SK-N-SH (cell line): ENCODE measurements at regions not wholly inside any gene's neighbourhood (a gene's known extent, or its start where the extent isn't known, plus 50 kb on each side); places are given as distances from the start of the nearest gene placed in this dataset.

ENCODE experiments used
- CTCF ChIA-PET: fragments of 300-600, 350-600 bp; formaldehyde crosslinking; extraction: SDS; loops from one replicate; lab custom pipeline; 2021; lab: Yijun Ruan, JAX
- POLR2A ChIA-PET: fragments of 350-600 bp; sonication (Branson Sonifier 250); formaldehyde crosslinking; extraction: SDS; loops from one replicate; lab custom pipeline; 2020; ENCODE audit warnings: antibody characterized with exemption, inconsistent platforms; lab: Yijun Ruan, JAX
- DNase-seq: peaks from one replicate; pipeline ENCODE4 v3.0.0; 2012
- H2AFZ ChIP-seq: fragments of 200-600 bp; sonication (generic); 2 replicates; pipeline ENCODE4 v1.8.1; 2016; ENCODE audit warnings: antibody characterized with exemption, mild to moderate bottlenecking, low read depth
- H3F3A ChIP-seq: fragments of 200-600 bp; sonication (generic); replicated peaks from 2 replicates; pipeline ENCODE3; 2016; ENCODE audit warnings: antibody characterized with exemption, mild to moderate bottlenecking; ENCODE audit not compliant: insufficient read depth
- H3K27ac ChIP-seq, 2 experiments: fragments of 200-500 bp in 1 of 2; fragments of 200-600 bp in 1 of 2; sonication (Bioruptor generic) in 1 of 2; sonication (generic), shearing (Covaris generic) in 1 of 2; 2 replicates each; pipeline versions ENCODE4 v1.5.1 to v1.6.1; 2014 to 2016; ENCODE audit warnings: low read depth in 2 of 2, inconsistent platforms in 1 of 2, low read length in 1 of 2, mild to moderate bottlenecking in 1 of 2, mixed read lengths in 1 of 2
- H3K27me3 ChIP-seq: fragments of 200-600 bp; sonication (generic), shearing (Covaris generic); 2 replicates; pipeline ENCODE4 v1.6.1; 2016; ENCODE audit warnings: mixed run types; ENCODE audit not compliant: insufficient read depth
- H3K36me3 ChIP-seq, 2 experiments: fragments of 200-500 bp in 1 of 2; fragments of 200-600 bp in 1 of 2; sonication (Bioruptor generic) in 1 of 2; sonication (generic) in 1 of 2; replicated peaks in 1 of 2; 2 replicates each; pipeline versions ENCODE3 to v1.5.1; 2014 to 2016; ENCODE audit warnings: low read length in 1 of 2, mild to moderate bottlenecking in 1 of 2; ENCODE audit not compliant: insufficient read depth in 2 of 2, control insufficient read depth in 1 of 2
- H3K4me1 ChIP-seq, 2 experiments: fragments of 200-500 bp in 1 of 2; fragments of 200-600 bp in 1 of 2; sonication (Bioruptor generic) in 1 of 2; sonication (generic), shearing (Covaris generic) in 1 of 2; 2 replicates each; pipeline versions ENCODE4 v1.5.1 to v1.6.1; 2014 to 2016; ENCODE audit warnings: low read depth in 1 of 2, low read length in 1 of 2, mixed run types in 1 of 2; ENCODE audit not compliant: insufficient read depth in 2 of 2, control insufficient read depth in 1 of 2
- H3K4me2 ChIP-seq: fragments of 200-600 bp; sonication (generic), shearing (Covaris generic); 2 replicates; pipeline ENCODE4 v1.6.1; 2017; ENCODE audit warnings: mixed run types
- H3K4me3 ChIP-seq, 2 experiments: fragments of 200-500 bp in 1 of 2; fragments of 200-600 bp in 1 of 2; sonication (Bioruptor generic) in 1 of 2; sonication (generic), shearing (Covaris generic) in 1 of 2; 2 replicates each; pipeline versions ENCODE4 v1.5.1 to v1.8.1; 2014 to 2016; ENCODE audit warnings: low read depth in 2 of 2, inconsistent platforms in 1 of 2, low read length in 1 of 2, mild to moderate bottlenecking in 1 of 2, mixed read lengths in 1 of 2, moderate library complexity in 1 of 2
- H3K79me2 ChIP-seq: fragments of 200-600 bp; sonication (generic); 2 replicates; pipeline ENCODE4 v1.8.1; 2017; ENCODE audit warnings: mild to moderate bottlenecking; ENCODE audit not compliant: insufficient read depth
- H3K9ac ChIP-seq: fragments of 200-600 bp; sonication (generic); 2 replicates; pipeline ENCODE4 v1.6.1; 2017; ENCODE audit warnings: mixed run types
- H3K9me2 ChIP-seq: fragments of 200-600 bp; sonication (generic); 2 replicates; pipeline ENCODE4 v1.6.1; 2017; ENCODE audit warnings: mixed run types
- H3K9me3 ChIP-seq: fragments of 200-600 bp; sonication (generic); 2 replicates; pipeline ENCODE4 v1.6.1; 2017; ENCODE audit warnings: mixed run types, mild to moderate bottlenecking, moderate library complexity
- H4K20me1 ChIP-seq: fragments of 200-600 bp; sonication (generic); 2 replicates; pipeline ENCODE4 v1.6.1; 2017; ENCODE audit warnings: mild to moderate bottlenecking, mixed run types; ENCODE audit not compliant: insufficient read depth
- CHD2 ChIP-seq: fragments of 150-350 bp; IDR thresholded peaks from 2 replicates; pipeline ENCODE4 v1.6.1; 2018; ENCODE audit warnings: low read length; ENCODE audit not compliant: partially characterized antibody
- EZH2phosphoT487 ChIP-seq: fragments of 200-600 bp; sonication (generic); IDR thresholded peaks from 2 replicates; pipeline ENCODE4 v1.6.1; 2017; ENCODE audit warnings: low read depth, mixed run types, mild to moderate bottlenecking, antibody characterized with exemption, moderate library complexity, borderline replicate concordance
- GATA2 ChIP-seq: sonication (generic); formaldehyde crosslinking; IDR thresholded peaks from 2 replicates; pipeline ENCODE4 v1.5.0; 2020; ENCODE audit warnings: mild to moderate bottlenecking, missing genetic modification reagents
- MXI1 ChIP-seq: IDR thresholded peaks from 2 replicates; pipeline ENCODE4 v1.6.1; 2012; ENCODE audit warnings: mild to moderate bottlenecking, low read depth, low read length, improper control_type of control experiment
- NFIC ChIP-seq: IDR thresholded peaks from 2 replicates; pipeline ENCODE4 v1.4.0; 2012; ENCODE audit warnings: borderline replicate concordance
- NRF1 ChIP-seq: IDR thresholded peaks from 2 replicates; pipeline ENCODE4 v1.6.1; 2012; ENCODE audit warnings: low read depth, mild to moderate bottlenecking, low read length
- POLR2AphosphoS5 ChIP-seq: IDR thresholded peaks from 2 replicates; pipeline ENCODE4 v1.6.1; 2012; ENCODE audit warnings: low read depth, low read length
- RFX5 ChIP-seq: IDR thresholded peaks from 2 replicates; pipeline ENCODE4 v1.6.1; 2012; ENCODE audit warnings: mild to moderate bottlenecking, improper control_type of control experiment, low read length
- RXRA ChIP-seq: IDR thresholded peaks from 2 replicates; pipeline ENCODE4 v1.4.0; 2012; ENCODE audit warnings: low read depth, mild to moderate bottlenecking, borderline replicate concordance
- SMC3 ChIP-seq: IDR thresholded peaks from 2 replicates; pipeline ENCODE4 v1.6.1; 2012; ENCODE audit warnings: low read depth, low read length, improper control_type of control experiment
- TAF1 ChIP-seq: IDR thresholded peaks from 2 replicates; pipeline ENCODE4 v1.6.1; 2012; ENCODE audit warnings: low read depth, mild to moderate bottlenecking, low read length, moderate library complexity, borderline replicate concordance
- WGBS: methylation state at CpG from one replicate; pipeline ENCODE4 v1.1.6; 2017; ENCODE audit warnings: low lambda C conversion rate; 5-methylcytosine and 5-hydroxymethylcytosine counted together
- TF ChIP-seq, protein P1 (sequence below): IDR thresholded peaks from 2 replicates; pipeline ENCODE4 v1.6.1; 2012; ENCODE audit warnings: mild to moderate bottlenecking, low read depth, low read length, moderate library complexity
- TF ChIP-seq, protein P2 (sequence below): fragments of 150-350 bp; IDR thresholded peaks from 2 replicates; pipeline ENCODE4 v1.6.1; 2016; ENCODE audit warnings: mild to moderate bottlenecking, low read depth, low read length
- TF ChIP-seq, protein P3 (sequence below): IDR thresholded peaks from 2 replicates; pipeline ENCODE4 v1.4.0; 2012; ENCODE audit warnings: low read depth, borderline replicate concordance
- TF ChIP-seq, protein P4 (sequence below): IDR thresholded peaks from 2 replicates; pipeline ENCODE4 v1.4.0; 2012; ENCODE audit warnings: low read depth

DNA sequence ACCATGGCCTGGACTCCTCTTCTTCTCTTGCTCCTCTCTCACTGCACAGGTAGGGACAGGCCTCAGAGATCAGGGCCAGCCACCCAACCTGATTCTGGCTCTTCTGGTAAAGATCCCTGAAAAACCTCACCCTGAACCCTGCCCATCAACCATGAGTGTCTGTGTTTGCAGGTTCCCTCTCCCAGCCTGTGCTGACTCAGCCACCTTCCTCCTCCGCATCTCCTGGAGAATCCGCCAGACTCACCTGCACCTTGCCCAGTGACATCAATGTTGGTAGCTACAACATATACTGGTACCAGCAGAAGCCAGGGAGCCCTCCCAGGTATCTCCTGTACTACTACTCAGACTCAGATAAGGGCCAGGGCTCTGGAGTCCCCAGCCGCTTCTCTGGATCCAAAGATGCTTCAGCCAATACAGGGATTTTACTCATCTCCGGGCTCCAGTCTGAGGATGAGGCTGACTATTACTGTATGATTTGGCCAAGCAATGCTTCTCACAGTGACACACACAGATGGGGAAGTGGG, 80.9 kb downstream of the ZNF280B start:
- Histone ChIP-seq H4K20me1 (no peaks in the 10 kb centered on the region), H3K9ac (no peak overlapping the region), H2AFZ (no peak overlapping the region), H3K36me3 (no peaks in the 10 kb centered on the region), H3K4me3 (no peak overlapping the region), H3K27ac (no peak overlapping the region), H3K9me2 (no peaks in the 10 kb centered on the region), H3F3A (no peaks in the 10 kb centered on the region), H3K4me1 (no peaks in the 10 kb centered on the region), H3K4me2 (no peak overlapping the region), H3K27me3 (peaks cover 7% of the 10 kb centered on the region; the same call in 1 of the 2 replicates), H3K9me3 (no peaks in the 10 kb centered on the region), H3K79me2 (no peaks in the 10 kb centered on the region)
- CTCF ChIA-PET = no interaction called here
- DNase-seq = no peak
- POLR2A ChIA-PET = no interaction called here
- no peak for TF ChIP-seq GATA2
- TF ChIP-seq NFIC = no peak
- TF ChIP-seq EZH2phosphoT487 = no peak
- no peak for TF ChIP-seq RXRA
- TF ChIP-seq RFX5 = no peak
- TF ChIP-seq, protein P1, sequence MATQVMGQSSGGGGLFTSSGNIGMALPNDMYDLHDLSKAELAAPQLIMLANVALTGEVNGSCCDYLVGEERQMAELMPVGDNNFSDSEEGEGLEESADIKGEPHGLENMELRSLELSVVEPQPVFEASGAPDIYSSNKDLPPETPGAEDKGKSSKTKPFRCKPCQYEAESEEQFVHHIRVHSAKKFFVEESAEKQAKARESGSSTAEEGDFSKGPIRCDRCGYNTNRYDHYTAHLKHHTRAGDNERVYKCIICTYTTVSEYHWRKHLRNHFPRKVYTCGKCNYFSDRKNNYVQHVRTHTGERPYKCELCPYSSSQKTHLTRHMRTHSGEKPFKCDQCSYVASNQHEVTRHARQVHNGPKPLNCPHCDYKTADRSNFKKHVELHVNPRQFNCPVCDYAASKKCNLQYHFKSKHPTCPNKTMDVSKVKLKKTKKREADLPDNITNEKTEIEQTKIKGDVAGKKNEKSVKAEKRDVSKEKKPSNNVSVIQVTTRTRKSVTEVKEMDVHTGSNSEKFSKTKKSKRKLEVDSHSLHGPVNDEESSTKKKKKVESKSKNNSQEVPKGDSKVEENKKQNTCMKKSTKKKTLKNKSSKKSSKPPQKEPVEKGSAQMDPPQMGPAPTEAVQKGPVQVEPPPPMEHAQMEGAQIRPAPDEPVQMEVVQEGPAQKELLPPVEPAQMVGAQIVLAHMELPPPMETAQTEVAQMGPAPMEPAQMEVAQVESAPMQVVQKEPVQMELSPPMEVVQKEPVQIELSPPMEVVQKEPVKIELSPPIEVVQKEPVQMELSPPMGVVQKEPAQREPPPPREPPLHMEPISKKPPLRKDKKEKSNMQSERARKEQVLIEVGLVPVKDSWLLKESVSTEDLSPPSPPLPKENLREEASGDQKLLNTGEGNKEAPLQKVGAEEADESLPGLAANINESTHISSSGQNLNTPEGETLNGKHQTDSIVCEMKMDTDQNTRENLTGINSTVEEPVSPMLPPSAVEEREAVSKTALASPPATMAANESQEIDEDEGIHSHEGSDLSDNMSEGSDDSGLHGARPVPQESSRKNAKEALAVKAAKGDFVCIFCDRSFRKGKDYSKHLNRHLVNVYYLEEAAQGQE = no peak
- no peak for TF ChIP-seq SMC3
- TF ChIP-seq, protein P2, sequence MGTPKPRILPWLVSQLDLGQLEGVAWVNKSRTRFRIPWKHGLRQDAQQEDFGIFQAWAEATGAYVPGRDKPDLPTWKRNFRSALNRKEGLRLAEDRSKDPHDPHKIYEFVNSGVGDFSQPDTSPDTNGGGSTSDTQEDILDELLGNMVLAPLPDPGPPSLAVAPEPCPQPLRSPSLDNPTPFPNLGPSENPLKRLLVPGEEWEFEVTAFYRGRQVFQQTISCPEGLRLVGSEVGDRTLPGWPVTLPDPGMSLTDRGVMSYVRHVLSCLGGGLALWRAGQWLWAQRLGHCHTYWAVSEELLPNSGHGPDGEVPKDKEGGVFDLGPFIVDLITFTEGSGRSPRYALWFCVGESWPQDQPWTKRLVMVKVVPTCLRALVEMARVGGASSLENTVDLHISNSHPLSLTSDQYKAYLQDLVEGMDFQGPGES = no peak
- no peak for TF ChIP-seq NRF1
- TF ChIP-seq, protein P3, sequence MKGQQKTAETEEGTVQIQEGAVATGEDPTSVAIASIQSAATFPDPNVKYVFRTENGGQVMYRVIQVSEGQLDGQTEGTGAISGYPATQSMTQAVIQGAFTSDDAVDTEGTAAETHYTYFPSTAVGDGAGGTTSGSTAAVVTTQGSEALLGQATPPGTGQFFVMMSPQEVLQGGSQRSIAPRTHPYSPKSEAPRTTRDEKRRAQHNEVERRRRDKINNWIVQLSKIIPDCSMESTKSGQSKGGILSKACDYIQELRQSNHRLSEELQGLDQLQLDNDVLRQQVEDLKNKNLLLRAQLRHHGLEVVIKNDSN = no peak
- TF ChIP-seq TAF1 = no peak
- no peak for TF ChIP-seq POLR2AphosphoS5
- no peak for TF ChIP-seq CHD2
- no peak for TF ChIP-seq MXI1
- TF ChIP-seq, protein P4, sequence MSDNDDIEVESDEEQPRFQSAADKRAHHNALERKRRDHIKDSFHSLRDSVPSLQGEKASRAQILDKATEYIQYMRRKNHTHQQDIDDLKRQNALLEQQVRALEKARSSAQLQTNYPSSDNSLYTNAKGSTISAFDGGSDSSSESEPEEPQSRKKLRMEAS = no peak
- WGBS = 30% methylated on average over 2 of the region's 4 CpGs
